ENCODE measurements at regions not wholly inside any gene's neighbourhood (a gene's known extent, or its start where the extent isn't known, plus 50 kb on each side); places are given as distances from the start of the nearest gene placed in this dataset.

GRCh38 chr3:177345049-177345972 lies 148.0 kb upstream of the TBL1XR1 start:
- H3K27ac Mint-ChIP-seq, result peak overlapping the region; percentile 49
- no peak overlapping the region for H3K27ac ChIP-seq (ENCODE audit: low read depth in 1 of 2, low read length in 2 of 2)
- peak; percentile 76 for ATAC-seq (ENCODE audit: poor library complexity)
- no peak overlapping the region for H3K4me3 ChIP-seq (ENCODE audit: low read length)
- ChIA-PET CTCF (no interaction called here), POLR2A (interaction anchor here (1.8 kb wide), 1 partner anchor 14 kb away, joined by 9 read pairs; no protein-coding TSS in a partner anchor)
- H3K4me3 Mint-ChIP-seq, result no peak overlapping the region
- H3K36me3 Mint-ChIP-seq (ENCODE audit: low read depth), result no peaks in the 10 kb centered on the region
- no peaks in the 10 kb centered on the region for H3K27me3 ChIP-seq (ENCODE audit: control insufficient read depth in 1 of 2, insufficient read depth in 2 of 2, low read length in 2 of 2)
- no peaks in the 10 kb centered on the region for H3K36me3 ChIP-seq (ENCODE audit: insufficient read depth, low read length)
- intact Hi-C loops (cut with DNase I, micrococcal nuclease), result no loop called here
- H3K9me3 Mint-ChIP-seq, result no peaks in the 10 kb centered on the region
- TF ChIP-seq CTCF (IDR thresholded peaks at IDR 0.05), result no peak
- peaks cover 8% of the 10 kb centered on the region for H3K4me1 ChIP-seq (ENCODE audit: insufficient read depth, low read length)
- no peaks in the 10 kb centered on the region for H3K27me3 Mint-ChIP-seq
- peak in 13 of 14 experiments; percentile 19 to 78 (median 37) for DNase-seq
- H3K9me3 ChIP-seq (ENCODE audit: control insufficient read depth in 1 of 2, insufficient read depth in 1 of 2, low read length in 2 of 2), result no peaks in the 10 kb centered on the region
- H3K4me1 Mint-ChIP-seq (ENCODE audit: low read depth), result peaks cover 17% of the 10 kb centered on the region

GRCh38 chr3:177345973-177346503 lies 148.8 kb upstream of the TBL1XR1 start:
- TF ChIP-seq CTCF (IDR thresholded peaks at IDR 0.05), result no peak
- Mint-ChIP-seq H3K9me3 (no peaks in the 10 kb centered on the region), H3K27me3 (no peaks in the 10 kb centered on the region), H3K27ac (peak overlapping the region; percentile 49), H3K36me3 (ENCODE audit: low read depth) (no peaks in the 10 kb centered on the region), H3K4me1 (ENCODE audit: low read depth) (peaks cover 17% of the 10 kb centered on the region), H3K4me3 (no peak overlapping the region)
- Histone ChIP-seq H3K27me3 (ENCODE audit: control insufficient read depth in 1 of 2, insufficient read depth in 2 of 2, low read length in 2 of 2) (no peaks in the 10 kb centered on the region), H3K36me3 (ENCODE audit: insufficient read depth, low read length) (no peaks in the 10 kb centered on the region), H3K4me1 (ENCODE audit: insufficient read depth, low read length) (peaks cover 8% of the 10 kb centered on the region), H3K27ac (ENCODE audit: low read depth in 1 of 2, low read length in 2 of 2) (no peak overlapping the region), H3K4me3 (ENCODE audit: low read length) (no peak overlapping the region), H3K9me3 (ENCODE audit: control insufficient read depth in 1 of 2, insufficient read depth in 1 of 2, low read length in 2 of 2) (no peaks in the 10 kb centered on the region)
- intact Hi-C loops (cut with DNase I, micrococcal nuclease), result no loop called here
- CTCF ChIA-PET, result interaction anchor here (0.9 kb wide), 1 partner anchor 295 kb away, joined by 3 read pairs; no protein-coding TSS in a partner anchor
- ATAC-seq (ENCODE audit: poor library complexity) (no peak), DNase-seq (no peak)
- POLR2A ChIA-PET, result interaction anchor here (0.9 to 1.8 kb wide), 3 partner anchors 12 to 145 kb away, joined by 4 to 9 read pairs (median 5); no protein-coding TSS in a partner anchor

- Mint-ChIP-seq H3K27me3 (no peaks in the 10 kb centered on the region), H3K36me3 (ENCODE audit: low read depth) (no peaks in the 10 kb centered on the region), H3K4me3 (no peak overlapping the region), H3K9me3 (no peaks in the 10 kb centered on the region), H3K4me1 (ENCODE audit: low read depth) (peaks cover 22% of the 10 kb centered on the region), H3K27ac (no peak overlapping the region)
- H3K27ac ChIP-seq (ENCODE audit: low read depth in 1 of 2, low read length in 2 of 2), result no peak overlapping the region
- TF ChIP-seq CTCF (IDR thresholded peaks at IDR 0.05), result no peak
- H3K4me1 ChIP-seq (ENCODE audit: insufficient read depth, low read length), result peaks cover 8% of the 10 kb centered on the region
- ChIA-PET CTCF (interaction anchor here (0.9 kb wide), 1 partner anchor 296 kb away, joined by 3 read pairs; no protein-coding TSS in a partner anchor), POLR2A (interaction anchor here (0.9 to 1.8 kb wide), 3 partner anchors 11 to 146 kb away, joined by 4 to 9 read pairs (median 5); no protein-coding TSS in a partner anchor)
- H3K27me3 ChIP-seq (ENCODE audit: control insufficient read depth in 1 of 2, insufficient read depth in 2 of 2, low read length in 2 of 2), result no peaks in the 10 kb centered on the region
- intact Hi-C loops (cut with DNase I, micrococcal nuclease), result no loop called here
- no peaks in the 10 kb centered on the region for H3K36me3 ChIP-seq (ENCODE audit: insufficient read depth, low read length)
- DNase-seq, result no peak
- no peak overlapping the region for H3K4me3 ChIP-seq (ENCODE audit: low read length)
- no peak for ATAC-seq (ENCODE audit: poor library complexity)
- H3K9me3 ChIP-seq (ENCODE audit: control insufficient read depth in 1 of 2, insufficient read depth in 1 of 2, low read length in 2 of 2), result no peaks in the 10 kb centered on the region
These were observed 149.6 kb upstream of the TBL1XR1 start for GRCh38 chr3:177346878-177347277.
